ENCODE measurements at regions not wholly inside any gene's neighbourhood (a gene's known extent, or its start where the extent isn't known, plus 50 kb on each side); places are given as distances from the start of the nearest gene placed in this dataset.

DNA sequence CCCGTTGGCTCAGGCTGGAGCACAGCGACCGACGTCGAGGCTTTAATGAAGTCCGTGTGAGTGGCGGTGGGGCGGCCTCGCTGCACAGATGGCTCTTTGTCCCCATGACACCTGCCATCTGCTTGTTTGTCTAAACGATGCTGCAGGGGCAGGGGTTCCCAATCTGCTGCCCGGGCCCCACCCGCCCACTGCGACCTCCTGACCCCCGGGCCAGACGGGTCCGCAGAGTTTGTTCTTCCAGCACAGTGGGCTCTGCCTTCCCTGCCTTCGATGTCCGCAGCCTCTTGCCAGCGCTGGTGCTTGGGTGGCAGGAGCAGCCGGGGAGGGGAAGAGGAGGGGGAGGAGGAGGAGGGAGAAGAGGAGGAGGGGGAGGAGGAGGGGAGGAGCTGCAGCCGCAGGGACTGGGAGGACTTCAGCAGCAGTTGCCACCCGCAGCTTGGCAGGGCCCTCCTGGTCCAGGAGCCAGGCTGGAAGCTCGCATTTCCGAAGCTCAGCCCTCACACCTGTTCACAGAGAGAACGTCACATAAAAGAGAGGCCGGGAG is 210.0 kb downstream of the DLL1 start (continued):
- TF ChIP-seq, protein P1, sequence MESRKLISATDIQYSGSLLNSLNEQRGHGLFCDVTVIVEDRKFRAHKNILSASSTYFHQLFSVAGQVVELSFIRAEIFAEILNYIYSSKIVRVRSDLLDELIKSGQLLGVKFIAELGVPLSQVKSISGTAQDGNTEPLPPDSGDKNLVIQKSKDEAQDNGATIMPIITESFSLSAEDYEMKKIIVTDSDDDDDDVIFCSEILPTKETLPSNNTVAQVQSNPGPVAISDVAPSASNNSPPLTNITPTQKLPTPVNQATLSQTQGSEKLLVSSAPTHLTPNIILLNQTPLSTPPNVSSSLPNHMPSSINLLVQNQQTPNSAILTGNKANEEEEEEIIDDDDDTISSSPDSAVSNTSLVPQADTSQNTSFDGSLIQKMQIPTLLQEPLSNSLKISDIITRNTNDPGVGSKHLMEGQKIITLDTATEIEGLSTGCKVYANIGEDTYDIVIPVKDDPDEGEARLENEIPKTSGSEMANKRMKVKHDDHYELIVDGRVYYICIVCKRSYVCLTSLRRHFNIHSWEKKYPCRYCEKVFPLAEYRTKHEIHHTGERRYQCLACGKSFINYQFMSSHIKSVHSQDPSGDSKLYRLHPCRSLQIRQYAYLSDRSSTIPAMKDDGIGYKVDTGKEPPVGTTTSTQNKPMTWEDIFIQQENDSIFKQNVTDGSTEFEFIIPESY (IDR thresholded peaks at IDR 0.05; ENCODE audit: borderline replicate concordance, low read depth) = no peak

DNA sequence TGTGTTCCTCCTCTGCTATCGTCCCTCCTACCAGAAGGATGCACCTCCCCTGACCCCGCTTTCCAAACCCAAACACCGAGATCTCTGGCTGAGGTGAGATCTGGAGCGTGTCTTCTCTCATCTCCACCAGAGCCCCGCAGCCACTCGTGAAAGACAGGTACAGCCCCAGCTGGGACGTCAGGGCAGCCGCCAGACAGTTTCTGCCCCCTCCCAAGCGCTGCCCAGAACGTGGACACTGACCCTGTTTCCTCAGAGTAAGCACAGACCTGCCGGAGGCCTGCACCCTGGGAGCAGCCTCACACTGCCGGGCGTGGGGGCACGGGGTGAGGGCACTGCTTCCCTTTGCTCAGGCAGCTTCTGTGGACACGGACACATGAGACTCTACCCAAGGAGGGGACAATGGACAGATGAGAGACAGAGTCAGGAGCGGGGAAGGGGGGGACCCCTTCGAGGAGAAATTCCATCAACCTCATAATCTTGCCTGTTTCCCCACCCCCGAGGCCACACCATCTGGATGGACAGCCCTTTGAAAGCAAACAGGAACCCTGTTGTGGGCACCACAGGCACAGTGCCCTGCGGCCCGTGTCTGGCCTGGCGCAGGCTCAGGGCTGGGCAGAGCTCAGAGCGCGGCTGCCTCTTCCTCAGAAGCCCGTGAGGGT is 210.6 kb downstream of the DLL1 start:
- no peak overlapping the region for H3K27ac ChIP-seq (ENCODE audit: low read depth in 2 of 2, low read length in 1 of 2)
- no peaks in the 10 kb centered on the region for H3K79me2 ChIP-seq (ENCODE audit: insufficient read depth)
- no peak for DNase-seq
- no peaks in the 10 kb centered on the region for H3K36me3 ChIP-seq (replicated peaks in 1 of 2; ENCODE audit: control insufficient read depth in 1 of 2, insufficient read depth in 2 of 2, low read length in 1 of 2)
- no peaks in the 10 kb centered on the region for H3K9me2 ChIP-seq
- no peak overlapping the region for H3K9ac ChIP-seq
- TF ChIP-seq FOSL2 (IDR thresholded peaks at IDR 0.05; ENCODE audit: borderline replicate concordance, low read depth) (no peak), EP300 (IDR thresholded peaks at IDR 0.05; ENCODE audit: borderline replicate concordance in 1 of 2, low read depth in 1 of 2, low read length in 1 of 2) (no peak), MXI1 (IDR thresholded peaks at IDR 0.05; ENCODE audit: low read depth, low read length) (no peak), GABPA (IDR thresholded peaks at IDR 0.05; ENCODE audit: low read depth) (no peak), NRF1 (IDR thresholded peaks at IDR 0.05; ENCODE audit: low read depth, low read length) (no peak), RAD21 (IDR thresholded peaks at IDR 0.05; ENCODE audit: low read length) (no peak), TAF1 (IDR thresholded peaks at IDR 0.05; ENCODE audit: borderline replicate concordance, low read depth, low read length) (no peak), MEF2A (IDR thresholded peaks at IDR 0.05; ENCODE audit: borderline replicate concordance, low read depth) (no peak), RCOR1 (IDR thresholded peaks at IDR 0.05; ENCODE audit: low read length) (no peak), FOXM1 (IDR thresholded peaks at IDR 0.05; ENCODE audit: low read depth) (no peak), JUND (IDR thresholded peaks at IDR 0.05) (no peak), GATA2 (CRISPR knock-in tag; IDR thresholded peaks at IDR 0.05) (no peak), NFIC (IDR thresholded peaks at IDR 0.05; ENCODE audit: borderline replicate concordance) (no peak), RXRA (IDR thresholded peaks at IDR 0.05; ENCODE audit: borderline replicate concordance, low read depth) (no peak)
- TF ChIP-seq, protein P2, sequence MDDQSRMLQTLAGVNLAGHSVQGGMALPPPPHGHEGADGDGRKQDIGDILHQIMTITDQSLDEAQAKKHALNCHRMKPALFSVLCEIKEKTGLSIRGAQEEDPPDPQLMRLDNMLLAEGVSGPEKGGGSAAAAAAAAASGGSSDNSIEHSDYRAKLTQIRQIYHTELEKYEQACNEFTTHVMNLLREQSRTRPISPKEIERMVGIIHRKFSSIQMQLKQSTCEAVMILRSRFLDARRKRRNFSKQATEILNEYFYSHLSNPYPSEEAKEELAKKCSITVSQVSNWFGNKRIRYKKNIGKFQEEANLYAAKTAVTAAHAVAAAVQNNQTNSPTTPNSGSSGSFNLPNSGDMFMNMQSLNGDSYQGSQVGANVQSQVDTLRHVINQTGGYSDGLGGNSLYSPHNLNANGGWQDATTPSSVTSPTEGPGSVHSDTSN (IDR thresholded peaks at IDR 0.05) = no peak
- TF ChIP-seq, protein P1 (IDR thresholded peaks at IDR 0.05; ENCODE audit: borderline replicate concordance, low read depth) = no peak
- TF ChIP-seq, protein P3, sequence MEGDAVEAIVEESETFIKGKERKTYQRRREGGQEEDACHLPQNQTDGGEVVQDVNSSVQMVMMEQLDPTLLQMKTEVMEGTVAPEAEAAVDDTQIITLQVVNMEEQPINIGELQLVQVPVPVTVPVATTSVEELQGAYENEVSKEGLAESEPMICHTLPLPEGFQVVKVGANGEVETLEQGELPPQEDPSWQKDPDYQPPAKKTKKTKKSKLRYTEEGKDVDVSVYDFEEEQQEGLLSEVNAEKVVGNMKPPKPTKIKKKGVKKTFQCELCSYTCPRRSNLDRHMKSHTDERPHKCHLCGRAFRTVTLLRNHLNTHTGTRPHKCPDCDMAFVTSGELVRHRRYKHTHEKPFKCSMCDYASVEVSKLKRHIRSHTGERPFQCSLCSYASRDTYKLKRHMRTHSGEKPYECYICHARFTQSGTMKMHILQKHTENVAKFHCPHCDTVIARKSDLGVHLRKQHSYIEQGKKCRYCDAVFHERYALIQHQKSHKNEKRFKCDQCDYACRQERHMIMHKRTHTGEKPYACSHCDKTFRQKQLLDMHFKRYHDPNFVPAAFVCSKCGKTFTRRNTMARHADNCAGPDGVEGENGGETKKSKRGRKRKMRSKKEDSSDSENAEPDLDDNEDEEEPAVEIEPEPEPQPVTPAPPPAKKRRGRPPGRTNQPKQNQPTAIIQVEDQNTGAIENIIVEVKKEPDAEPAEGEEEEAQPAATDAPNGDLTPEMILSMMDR (IDR thresholded peaks at IDR 0.05) = no peak
- TF ChIP-seq, protein P4, sequence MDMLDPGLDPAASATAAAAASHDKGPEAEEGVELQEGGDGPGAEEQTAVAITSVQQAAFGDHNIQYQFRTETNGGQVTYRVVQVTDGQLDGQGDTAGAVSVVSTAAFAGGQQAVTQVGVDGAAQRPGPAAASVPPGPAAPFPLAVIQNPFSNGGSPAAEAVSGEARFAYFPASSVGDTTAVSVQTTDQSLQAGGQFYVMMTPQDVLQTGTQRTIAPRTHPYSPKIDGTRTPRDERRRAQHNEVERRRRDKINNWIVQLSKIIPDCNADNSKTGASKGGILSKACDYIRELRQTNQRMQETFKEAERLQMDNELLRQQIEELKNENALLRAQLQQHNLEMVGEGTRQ (IDR thresholded peaks at IDR 0.05; ENCODE audit: borderline replicate concordance, low read depth, low read length) = no peak
- TF ChIP-seq, protein P5, sequence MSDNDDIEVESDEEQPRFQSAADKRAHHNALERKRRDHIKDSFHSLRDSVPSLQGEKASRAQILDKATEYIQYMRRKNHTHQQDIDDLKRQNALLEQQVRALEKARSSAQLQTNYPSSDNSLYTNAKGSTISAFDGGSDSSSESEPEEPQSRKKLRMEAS (IDR thresholded peaks at IDR 0.05; ENCODE audit: low read depth) = no peak
- no peaks in the 10 kb centered on the region for H3F3A ChIP-seq (replicated peaks; ENCODE audit: insufficient read depth)
- CTCF ChIA-PET = no interaction called here
- 34% methylated on average over 13 of the region's 24 CpGs for WGBS (ENCODE audit: low lambda C conversion rate)
- H4K20me1 ChIP-seq (ENCODE audit: insufficient read depth) = no peaks in the 10 kb centered on the region
- H2AFZ ChIP-seq (ENCODE audit: low read depth) = no peak overlapping the region
- no peak overlapping the region for H3K4me2 ChIP-seq
- no peak overlapping the region for H3K4me3 ChIP-seq (ENCODE audit: low read depth in 2 of 2, low read length in 1 of 2)
- no peaks in the 10 kb centered on the region for H3K27me3 ChIP-seq (ENCODE audit: insufficient read depth)
- H3K9me3 ChIP-seq = no peaks in the 10 kb centered on the region
- POLR2A ChIA-PET = no interaction called here
- no peaks in the 10 kb centered on the region; a peak in 1 of 4 replicates for H3K4me1 ChIP-seq (ENCODE audit: control insufficient read depth in 1 of 2, insufficient read depth in 2 of 2, low read depth in 1 of 2, low read length in 1 of 2)

Data from SK-N-SH (cell line).